Choroid plexus epithelial cell (primary cell): ENCODE measurements at regions not wholly inside any gene's neighbourhood (a gene's known extent, or its start where the extent isn't known, plus 50 kb on each side); places are given as distances from the start of the nearest gene placed in this dataset.

ENCODE experiments used
- DNase-seq: peaks from one replicate; pipeline ENCODE4 v3.0.0-alpha.2; 2010; ENCODE audit warnings: low read depth
- H3K4me3 ChIP-seq: 2 replicates; pipeline ENCODE4 v1.5.1; 2011; ENCODE audit warnings: low read depth, mild to moderate bottlenecking, control low read depth, low read length, moderate library complexity
- TF ChIP-seq, protein P1 (sequence below): conservative IDR thresholded peaks from 2 replicates; pipeline ENCODE4 v1.5.1; 2011; ENCODE audit warnings: low read depth, mild to moderate bottlenecking, control low read depth, inconsistent platforms, low read length, moderate library complexity

- H3K4me3 ChIP-seq = no peak overlapping the region
- TF ChIP-seq, protein P1, sequence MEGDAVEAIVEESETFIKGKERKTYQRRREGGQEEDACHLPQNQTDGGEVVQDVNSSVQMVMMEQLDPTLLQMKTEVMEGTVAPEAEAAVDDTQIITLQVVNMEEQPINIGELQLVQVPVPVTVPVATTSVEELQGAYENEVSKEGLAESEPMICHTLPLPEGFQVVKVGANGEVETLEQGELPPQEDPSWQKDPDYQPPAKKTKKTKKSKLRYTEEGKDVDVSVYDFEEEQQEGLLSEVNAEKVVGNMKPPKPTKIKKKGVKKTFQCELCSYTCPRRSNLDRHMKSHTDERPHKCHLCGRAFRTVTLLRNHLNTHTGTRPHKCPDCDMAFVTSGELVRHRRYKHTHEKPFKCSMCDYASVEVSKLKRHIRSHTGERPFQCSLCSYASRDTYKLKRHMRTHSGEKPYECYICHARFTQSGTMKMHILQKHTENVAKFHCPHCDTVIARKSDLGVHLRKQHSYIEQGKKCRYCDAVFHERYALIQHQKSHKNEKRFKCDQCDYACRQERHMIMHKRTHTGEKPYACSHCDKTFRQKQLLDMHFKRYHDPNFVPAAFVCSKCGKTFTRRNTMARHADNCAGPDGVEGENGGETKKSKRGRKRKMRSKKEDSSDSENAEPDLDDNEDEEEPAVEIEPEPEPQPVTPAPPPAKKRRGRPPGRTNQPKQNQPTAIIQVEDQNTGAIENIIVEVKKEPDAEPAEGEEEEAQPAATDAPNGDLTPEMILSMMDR = no peak
- no peak for DNase-seq
Observed at GRCh38 chr3:56890448-56891091, 88.8 kb upstream of the ARHGEF3 start.

- DNase-seq = no peak
- TF ChIP-seq, protein P1 = no peak
- H3K4me3 ChIP-seq = no peak overlapping the region
Observed at GRCh38 chr3:56889131-56889530, 87.4 kb upstream of the ARHGEF3 start.

GRCh38 chr3:56887402-56888025, 85.8 kb upstream of the ARHGEF3 start:
- H3K4me3 ChIP-seq = no peak overlapping the region

GRCh38 chr3:56886314-56886713, 84.6 kb upstream of the ARHGEF3 start:
- DNase-seq = no peak

More at GRCh38 chr3:56887402-56888025, 85.8 kb upstream of the ARHGEF3 start:
- no peak for DNase-seq
- TF ChIP-seq, protein P1 = no peak

GRCh38 chr3:56885879-56886278, 84.1 kb upstream of the ARHGEF3 start:
- TF ChIP-seq, protein P1 = no peak
- no peak overlapping the region for H3K4me3 ChIP-seq
- DNase-seq = no peak

More at GRCh38 chr3:56886314-56886713, 84.6 kb upstream of the ARHGEF3 start:
- H3K4me3 ChIP-seq = no peak overlapping the region
- TF ChIP-seq, protein P1 = no peak

- no peak for DNase-seq
Observed at GRCh38 chr3:56885453-56885852, 83.7 kb upstream of the ARHGEF3 start.

More at GRCh38 chr3:56885453-56885852, 83.7 kb upstream of the ARHGEF3 start:
- no peak overlapping the region for H3K4me3 ChIP-seq
- TF ChIP-seq, protein P1 = no peak
